Endothelial cell of umbilical vein (primary cell): ENCODE measurements at regions not wholly inside any gene's neighbourhood (a gene's known extent, or its start where the extent isn't known, plus 50 kb on each side); places are given as distances from the start of the nearest gene placed in this dataset.

Experiments used
- BruUV-seq: library from RNA; stranded (reverse); fragments of 400-500 nt; replicated peaks from 2 replicates; lab custom pipeline; 2021; lab: Mats Ljungman, UMichigan
- CTCF ChIA-PET: fragments of 300-600, 350-600 bp; sonication (Branson Sonifier 250); formaldehyde crosslinking; loops from one replicate; lab custom pipeline; 2021; ENCODE audit warnings: antibody characterized with exemption, inconsistent platforms; lab: Charles Lee
- POLR2A ChIA-PET: fragments of 300-600, 350-600 bp; sonication (Branson Sonifier 250); formaldehyde crosslinking; loops from one replicate; lab custom pipeline; 2021; ENCODE audit warnings: antibody characterized with exemption, inconsistent platforms; lab: Charles Lee
- DNase-seq: peaks from one replicate; pipeline ENCODE4 v3.0.0-alpha.2; 2011; ENCODE audit warnings: low read depth, low spot score
- FAIRE-seq: peaks from 2 replicates; lab custom pipeline; 2011; peaks lifted over from hg19 to GRCh38; lab: Jason Lieb, UNC
- H2AFZ ChIP-seq: 2 replicates; pipeline ENCODE4 v1.6.0; 2012; ENCODE audit warnings: low read depth, low read length, control low read depth, inconsistent platforms
- H3K27ac ChIP-seq: 2 replicates; pipeline ENCODE4 v1.5.1; 2011; ENCODE audit warnings: low read depth, mild to moderate bottlenecking, control low read depth, low read length, moderate library complexity; ENCODE audit not compliant: insufficient read depth
- H3K27me3 ChIP-seq, 2 experiments: 2 replicates each; pipeline versions ENCODE4 v1.6.0 to v1.6.1; 2011; ENCODE audit warnings: low read length in 2 of 2, mixed read lengths in 1 of 2; ENCODE audit not compliant: control insufficient read depth in 2 of 2, insufficient read depth in 2 of 2
- H3K36me3 ChIP-seq, 2 experiments: 2 replicates in 1 of 2; 3 replicates in 1 of 2; pipeline ENCODE4 v1.5.1; 2011; ENCODE audit warnings: low read length in 2 of 2, mild to moderate bottlenecking in 1 of 2, moderate library complexity in 1 of 2; ENCODE audit not compliant: control insufficient read depth in 2 of 2, insufficient read depth in 2 of 2; ENCODE audit errors: extremely low read depth in 1 of 2
- H3K4me1 ChIP-seq: 3 replicates; pipeline ENCODE4 v1.5.1; 2011; ENCODE audit warnings: mild to moderate bottlenecking, low read length; ENCODE audit not compliant: control insufficient read depth, insufficient read depth; ENCODE audit errors: extremely low read depth
- H3K4me2 ChIP-seq: 2 replicates; pipeline ENCODE4 v1.6.1; 2011; ENCODE audit warnings: low read length, control low read depth, mixed read lengths; ENCODE audit not compliant: insufficient read depth
- H3K4me3 ChIP-seq, 3 experiments: fragments of 200-600 bp in 1 of 3; sonication (generic), shearing (Covaris generic) in 1 of 3; replicated peaks in 1 of 3; 2 replicates each; pipeline ENCODE4 v1.5.1; 2011 to 2016; ENCODE audit warnings: control low read depth in 3 of 3, low read length in 3 of 3, mild to moderate bottlenecking in 2 of 3, inconsistent platforms in 1 of 3, low read depth in 1 of 3, moderate library complexity in 1 of 3; ENCODE audit not compliant: insufficient read depth in 1 of 3
- H3K79me2 ChIP-seq: 2 replicates; pipeline ENCODE4 v1.6.0; 2012; ENCODE audit warnings: low read length, inconsistent platforms; ENCODE audit not compliant: control insufficient read depth, insufficient read depth
- H3K9ac ChIP-seq: replicated peaks from 2 replicates; pipeline ENCODE3; 2011; ENCODE audit warnings: low read length, control low read depth; ENCODE audit not compliant: insufficient read depth; ENCODE audit errors: extremely low read depth
- H3K9me1 ChIP-seq: replicated peaks from 3 replicates; pipeline ENCODE4 v1.6.0; 2011; ENCODE audit warnings: mild to moderate bottlenecking, low read length; ENCODE audit not compliant: control insufficient read depth, insufficient read depth; ENCODE audit errors: extremely low read depth
- H3K9me3 ChIP-seq: replicated peaks from 2 replicates; pipeline ENCODE4 v1.5.1; 2012; ENCODE audit warnings: low read length, inconsistent platforms; ENCODE audit not compliant: control insufficient read depth, insufficient read depth
- H4K20me1 ChIP-seq: replicated peaks from 2 replicates; pipeline ENCODE3; 2011; ENCODE audit warnings: mild to moderate bottlenecking, low read length; ENCODE audit not compliant: control insufficient read depth, insufficient read depth; ENCODE audit errors: extremely low read depth
- EZH2 ChIP-seq: IDR thresholded peaks from 2 replicates; pipeline ENCODE4 v1.6.1; 2012; ENCODE audit warnings: borderline replicate concordance, low read depth, mild to moderate bottlenecking, moderate library complexity, low read length, inconsistent platforms; ENCODE audit not compliant: severe bottlenecking
- FOS ChIP-seq: IDR thresholded peaks from 2 replicates; pipeline ENCODE4 v1.6.1; 2011; ENCODE audit warnings: mild to moderate bottlenecking, low read length, moderate library complexity, borderline replicate concordance; ENCODE audit not compliant: insufficient read depth
- GATA2 ChIP-seq: IDR thresholded peaks from 2 replicates; pipeline ENCODE4 v1.7.0; 2011; ENCODE audit warnings: low read depth, mild to moderate bottlenecking, moderate library complexity, mixed read lengths, low read length; ENCODE audit not compliant: insufficient read length, insufficient read depth
- JUN ChIP-seq: IDR thresholded peaks from 2 replicates; pipeline ENCODE4 v1.6.1; 2011; ENCODE audit warnings: borderline replicate concordance, low read depth; ENCODE audit not compliant: insufficient read length, insufficient read depth
- MYC ChIP-seq: IDR thresholded peaks from one replicate; pipeline ENCODE4 v1.6.1; 2011; ENCODE audit warnings: mild to moderate bottlenecking, low read depth, low read length
- POLR2A ChIP-seq: IDR thresholded peaks from 2 replicates; pipeline ENCODE4 v1.6.1; 2012; ENCODE audit warnings: low read depth, mild to moderate bottlenecking, control low read depth, low read length
- POLR2AphosphoS5 ChIP-seq: IDR thresholded peaks from 2 replicates; pipeline ENCODE4 v1.6.1; 2012; ENCODE audit warnings: low read depth, mild to moderate bottlenecking, control low read depth, low read length, moderate library complexity; ENCODE audit not compliant: insufficient read depth
- dilution Hi-C: fragments of 300-500 bp; cut with MboI; formaldehyde crosslinking; loops from one replicate; pipeline ENCODE4 v1.15.0; 2019; ENCODE audit warnings: low sequenced_read_pairs; ENCODE audit not compliant: extremely low pct_ligation_motif_present
- intact Hi-C: fragments of 100-400 bp; cut with micrococcal nuclease; formaldehyde crosslinking; loops from one replicate; pipeline ENCODE4 v1.10.0; 2022
- TF ChIP-seq, protein P1 (sequence below): IDR thresholded peaks from 2 replicates; pipeline ENCODE4 v1.6.1; 2011; ENCODE audit not compliant: insufficient read depth, insufficient read length
- TF ChIP-seq, protein P2 (sequence below), 2 donors: IDR thresholded peaks; 1 replicate in 1 of 2; 2 replicates in 1 of 2; pipeline ENCODE4 v1.5.1; 2011; ENCODE audit warnings: low read length in 2 of 2, mild to moderate bottlenecking in 2 of 2, moderate library complexity in 2 of 2, control low read depth in 1 of 2, inconsistent platforms in 1 of 2, low read depth in 1 of 2; ENCODE audit not compliant: insufficient read depth in 1 of 2; ENCODE audit errors: extremely low read depth in 1 of 2

- no peaks in the 10 kb centered on the region for H3K9me1 ChIP-seq
- no peak for DNase-seq
- CTCF ChIA-PET: no interaction called here
- intact Hi-C loops: no loop called here
- H4K20me1 ChIP-seq: no peaks in the 10 kb centered on the region
- H3K27ac ChIP-seq: no peak overlapping the region
- no peaks in the 10 kb centered on the region for H3K4me1 ChIP-seq
- H3K4me2 ChIP-seq: no peak overlapping the region
- TF ChIP-seq POLR2AphosphoS5: no peak
- TF ChIP-seq FOS: no peak
- TF ChIP-seq MYC: no peak
- TF ChIP-seq, protein P1, sequence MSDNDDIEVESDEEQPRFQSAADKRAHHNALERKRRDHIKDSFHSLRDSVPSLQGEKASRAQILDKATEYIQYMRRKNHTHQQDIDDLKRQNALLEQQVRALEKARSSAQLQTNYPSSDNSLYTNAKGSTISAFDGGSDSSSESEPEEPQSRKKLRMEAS: no peak
- TF ChIP-seq EZH2: no peak
- no peak for TF ChIP-seq POLR2A
- TF ChIP-seq, protein P2, sequence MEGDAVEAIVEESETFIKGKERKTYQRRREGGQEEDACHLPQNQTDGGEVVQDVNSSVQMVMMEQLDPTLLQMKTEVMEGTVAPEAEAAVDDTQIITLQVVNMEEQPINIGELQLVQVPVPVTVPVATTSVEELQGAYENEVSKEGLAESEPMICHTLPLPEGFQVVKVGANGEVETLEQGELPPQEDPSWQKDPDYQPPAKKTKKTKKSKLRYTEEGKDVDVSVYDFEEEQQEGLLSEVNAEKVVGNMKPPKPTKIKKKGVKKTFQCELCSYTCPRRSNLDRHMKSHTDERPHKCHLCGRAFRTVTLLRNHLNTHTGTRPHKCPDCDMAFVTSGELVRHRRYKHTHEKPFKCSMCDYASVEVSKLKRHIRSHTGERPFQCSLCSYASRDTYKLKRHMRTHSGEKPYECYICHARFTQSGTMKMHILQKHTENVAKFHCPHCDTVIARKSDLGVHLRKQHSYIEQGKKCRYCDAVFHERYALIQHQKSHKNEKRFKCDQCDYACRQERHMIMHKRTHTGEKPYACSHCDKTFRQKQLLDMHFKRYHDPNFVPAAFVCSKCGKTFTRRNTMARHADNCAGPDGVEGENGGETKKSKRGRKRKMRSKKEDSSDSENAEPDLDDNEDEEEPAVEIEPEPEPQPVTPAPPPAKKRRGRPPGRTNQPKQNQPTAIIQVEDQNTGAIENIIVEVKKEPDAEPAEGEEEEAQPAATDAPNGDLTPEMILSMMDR (IDR thresholded peaks at IDR 0.05; ENCODE audit: extremely low read depth in 1 of 2, insufficient read depth in 1 of 2, low read depth in 1 of 2, low read length in 2 of 2): no peak
- TF ChIP-seq JUN: no peak
- no peak for TF ChIP-seq GATA2
- no peaks in the 10 kb centered on the region for H3K36me3 ChIP-seq
- BruUV-seq: no TSS peak
- no peaks in the 10 kb centered on the region for H3K9me3 ChIP-seq
- H3K27me3 ChIP-seq: no peaks in the 10 kb centered on the region
- H3K4me3 ChIP-seq: no peak overlapping the region
- POLR2A ChIA-PET: no interaction called here
- no peaks in the 10 kb centered on the region for H3K79me2 ChIP-seq
- dilution Hi-C loops: no loop called here
- H2AFZ ChIP-seq: no peak overlapping the region
- no peak for FAIRE-seq
- no peak overlapping the region for H3K9ac ChIP-seq
Measured at GRCh38 chr2:238657132-238658053, 190.5 kb upstream of the TWIST2 start.
